ENCODE measurements at regions not wholly inside any gene's neighbourhood (a gene's known extent, or its start where the extent isn't known, plus 50 kb on each side); places are given as distances from the start of the nearest gene placed in this dataset.

DNA sequence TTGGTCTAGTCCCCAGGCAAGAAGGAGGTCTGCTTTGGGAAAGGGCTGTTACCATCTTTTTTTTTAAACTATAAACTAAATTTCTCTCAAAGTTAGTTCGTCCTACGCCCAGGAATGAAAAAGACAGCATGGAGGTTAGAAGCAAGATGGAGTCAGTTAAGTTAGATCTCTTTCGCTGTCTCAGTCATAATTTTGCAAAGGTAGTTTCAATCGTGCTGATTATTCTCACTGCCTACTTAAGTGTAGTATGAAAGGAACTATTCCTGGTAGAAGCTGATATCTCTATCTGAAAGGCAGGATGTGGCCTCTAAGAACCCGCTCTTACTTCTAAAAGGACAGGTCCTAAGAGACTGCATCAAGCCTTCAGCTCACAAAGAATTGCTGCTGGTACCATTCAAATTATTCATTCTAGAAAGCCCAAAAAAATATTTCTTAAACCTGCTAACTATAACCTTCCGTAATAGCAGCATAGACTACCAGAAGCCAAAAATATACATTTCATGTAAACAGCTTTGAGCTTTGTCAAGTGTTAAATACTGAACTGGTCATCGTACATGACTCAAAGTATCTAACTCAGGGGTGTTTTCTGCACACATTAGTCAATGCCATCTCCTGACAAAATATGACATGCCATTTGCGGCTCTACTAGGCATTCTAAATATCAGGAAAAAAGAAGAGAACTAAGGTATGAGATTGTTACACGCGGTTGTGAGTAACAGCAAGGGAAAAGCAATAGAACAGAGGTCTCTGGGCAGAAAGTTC lies 96.0 kb upstream of the CCDC80 start:
- TF ChIP-seq, protein P1, sequence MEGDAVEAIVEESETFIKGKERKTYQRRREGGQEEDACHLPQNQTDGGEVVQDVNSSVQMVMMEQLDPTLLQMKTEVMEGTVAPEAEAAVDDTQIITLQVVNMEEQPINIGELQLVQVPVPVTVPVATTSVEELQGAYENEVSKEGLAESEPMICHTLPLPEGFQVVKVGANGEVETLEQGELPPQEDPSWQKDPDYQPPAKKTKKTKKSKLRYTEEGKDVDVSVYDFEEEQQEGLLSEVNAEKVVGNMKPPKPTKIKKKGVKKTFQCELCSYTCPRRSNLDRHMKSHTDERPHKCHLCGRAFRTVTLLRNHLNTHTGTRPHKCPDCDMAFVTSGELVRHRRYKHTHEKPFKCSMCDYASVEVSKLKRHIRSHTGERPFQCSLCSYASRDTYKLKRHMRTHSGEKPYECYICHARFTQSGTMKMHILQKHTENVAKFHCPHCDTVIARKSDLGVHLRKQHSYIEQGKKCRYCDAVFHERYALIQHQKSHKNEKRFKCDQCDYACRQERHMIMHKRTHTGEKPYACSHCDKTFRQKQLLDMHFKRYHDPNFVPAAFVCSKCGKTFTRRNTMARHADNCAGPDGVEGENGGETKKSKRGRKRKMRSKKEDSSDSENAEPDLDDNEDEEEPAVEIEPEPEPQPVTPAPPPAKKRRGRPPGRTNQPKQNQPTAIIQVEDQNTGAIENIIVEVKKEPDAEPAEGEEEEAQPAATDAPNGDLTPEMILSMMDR (IDR thresholded peaks at IDR 0.05) = no peak
- no peak for TF ChIP-seq POLR2A (IDR thresholded peaks at IDR 0.05)

All from esophagus squamous epithelium (tissue), 4 donors.